ENCODE measurements at regions not wholly inside any gene's neighbourhood (a gene's known extent, or its start where the extent isn't known, plus 50 kb on each side); places are given as distances from the start of the nearest gene placed in this dataset.
A peak's percentile ranks its signal among the peaks of the same experiment; 100 is the strongest.
"Not testable (repeated sequence)": the region's sequence is repeated elsewhere in the genome, so short reads cannot be mapped to it uniquely, and the experiment has no call there.

GRCh38 chr22:22346401-22347107, 102.0 kb downstream of the VPREB1 start:
- DNase-seq = no peak

- DNase-seq = no peak
These were observed 103.7 kb downstream of the VPREB1 start for GRCh38 chr22:22348127-22348814.

GRCh38 chr22:22348815-22349454, 104.3 kb downstream of the VPREB1 start:
- DNase-seq = no peak

- no peak for DNase-seq
These were observed 104.9 kb downstream of the VPREB1 start for GRCh38 chr22:22349455-22349836.

GRCh38 chr22:22351366-22351765, 106.8 kb downstream of the VPREB1 start:
- no peak for DNase-seq

- DNase-seq = no peak
These were observed 107.9 kb downstream of the VPREB1 start for GRCh38 chr22:22352371-22352999.

GRCh38 chr22:22355096-22355834, 110.7 kb downstream of the VPREB1 start:
- no peak for DNase-seq

- peak; percentile 68 for DNase-seq
These were observed 112.7 kb downstream of the VPREB1 start for GRCh38 chr22:22357024-22357883.

- no peak for DNase-seq
These were observed 113.6 kb downstream of the VPREB1 start for GRCh38 chr22:22358152-22358551.

GRCh38 chr22:22358686-22359085, 114.1 kb downstream of the VPREB1 start:
- no peak for DNase-seq

GRCh38 chr22:22359465-22359864, 114.9 kb downstream of the VPREB1 start:
- DNase-seq = no peak

- DNase-seq = no peak
These were observed 115.4 kb downstream of the VPREB1 start for GRCh38 chr22:22360014-22360413.

- no peak for DNase-seq
These were observed 117.7 kb downstream of the VPREB1 start for GRCh38 chr22:22362311-22362710.

GRCh38 chr22:22362936-22363335, 118.3 kb downstream of the VPREB1 start:
- DNase-seq = no peak

- no peak for DNase-seq
These were observed 119.6 kb downstream of the VPREB1 start for GRCh38 chr22:22364207-22364606.

GRCh38 chr22:22366537-22366936, 122.0 kb downstream of the VPREB1 start:
- no peak for DNase-seq

GRCh38 chr22:22368516-22368915, 123.9 kb downstream of the VPREB1 start:
- DNase-seq = no peak

GRCh38 chr22:22369219-22369963, 124.8 kb downstream of the VPREB1 start:
- DNase-seq = not testable (repeated sequence)

GRCh38 chr22:22369964-22370270, 125.3 kb downstream of the VPREB1 start:
- no peak for DNase-seq

- DNase-seq = no peak
These were observed 126.5 kb downstream of the VPREB1 start for GRCh38 chr22:22371031-22371541.

GRCh38 chr22:22372086-22372485, 127.5 kb downstream of the VPREB1 start:
- DNase-seq = no peak

Data from NCI-H187 treated with DMSO at 0.1 percent for 48 hours (cell line).